ELR (cell line): ENCODE measurements at regions not wholly inside any gene's neighbourhood (a gene's known extent, or its start where the extent isn't known, plus 50 kb on each side); places are given as distances from the start of the nearest gene placed in this dataset.

Source experiments
- DNase-seq: peaks from one replicate; pipeline ENCODE4 v3.0.0-alpha.2; 2015; ENCODE audit warnings: low read depth

DNA sequence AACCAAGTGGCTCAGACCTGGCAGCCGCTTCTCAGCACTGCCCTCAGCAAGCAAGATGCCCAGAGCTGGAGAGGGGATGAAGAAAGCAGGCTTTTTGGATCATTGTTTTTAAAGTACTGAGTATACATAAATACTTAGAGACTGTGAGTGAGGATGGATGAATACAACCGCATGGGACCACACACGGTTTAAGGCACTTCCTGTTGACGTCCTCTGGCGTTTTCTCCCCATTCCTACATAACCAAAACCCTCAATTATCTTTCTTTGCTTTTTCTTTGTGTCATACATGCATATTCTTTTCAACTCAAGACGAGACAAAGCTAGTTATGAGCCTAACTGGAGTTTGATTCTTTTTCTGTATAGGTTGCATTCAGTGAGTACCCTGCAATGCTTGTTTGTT lies 198.4 kb downstream of the GALR1 start:
- no peak for DNase-seq

DNA sequence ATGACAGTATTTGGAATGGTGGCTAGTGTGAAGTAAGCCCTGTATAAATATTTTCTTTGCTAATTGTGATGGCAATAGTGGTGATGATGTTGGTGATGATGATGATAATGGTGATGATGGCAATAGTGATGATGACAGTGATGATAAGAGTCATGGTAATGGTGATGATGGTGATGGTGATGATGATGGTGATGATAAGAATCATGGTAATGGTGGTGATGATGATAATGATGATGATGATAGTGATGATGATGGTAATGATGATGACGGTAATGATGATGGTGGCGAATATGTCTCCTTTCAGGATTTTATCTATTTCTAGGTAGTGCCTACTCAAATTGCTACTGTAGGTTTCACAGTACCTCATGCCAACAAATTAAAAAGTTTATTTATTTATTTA lies 205.4 kb downstream of the GALR1 start:
- DNase-seq: no peak

DNA sequence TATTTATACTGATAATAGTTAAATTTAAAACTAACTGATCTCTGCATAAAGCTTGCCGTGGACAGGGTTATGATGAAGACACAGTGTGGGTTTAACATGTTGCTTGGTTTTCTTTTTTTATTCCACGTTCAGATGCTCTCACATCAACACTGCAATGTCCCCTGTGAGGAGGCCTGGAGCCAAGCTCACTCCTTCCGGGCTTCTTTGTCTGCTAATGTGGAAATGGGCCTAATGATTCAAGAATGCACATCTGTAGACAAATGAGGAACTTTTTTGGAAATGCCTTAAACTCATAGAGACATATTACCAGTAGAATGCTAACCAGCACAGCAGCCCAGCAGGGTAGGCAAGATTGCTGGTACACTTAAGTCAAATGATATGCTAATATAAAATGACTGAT lies 208.0 kb downstream of the GALR1 start:
- no peak for DNase-seq

DNA sequence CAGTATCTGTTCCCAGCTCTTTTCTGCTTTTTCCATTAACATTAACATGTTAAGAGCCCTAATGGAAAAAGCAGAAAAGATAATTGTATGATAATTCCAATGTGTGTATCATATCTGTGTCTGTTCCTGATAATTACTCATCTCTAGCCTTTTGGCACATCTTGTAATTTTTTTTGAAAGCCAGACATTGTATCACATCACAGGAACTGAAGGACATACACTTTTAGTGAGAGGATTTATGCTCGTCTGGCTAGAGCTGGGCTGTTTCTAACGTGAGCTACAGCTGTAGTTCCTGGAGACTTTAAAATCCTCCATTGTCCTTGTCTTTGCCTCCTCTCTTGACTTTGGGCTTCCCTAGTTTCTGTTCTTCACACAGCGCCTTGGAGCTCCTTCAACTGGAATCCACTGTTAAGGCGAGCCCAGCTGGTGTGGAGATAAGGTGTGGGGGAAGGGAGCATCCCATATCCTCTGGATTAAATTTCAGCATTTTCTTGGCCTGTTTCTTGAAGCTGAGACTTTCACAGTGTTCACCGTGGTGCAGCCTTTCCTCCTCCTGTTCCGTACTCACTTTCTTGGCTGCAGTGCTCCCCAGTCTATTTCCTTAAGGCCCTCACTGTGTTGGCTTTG lies 211.5 kb downstream of the GALR1 start:
- no peak for DNase-seq

DNA sequence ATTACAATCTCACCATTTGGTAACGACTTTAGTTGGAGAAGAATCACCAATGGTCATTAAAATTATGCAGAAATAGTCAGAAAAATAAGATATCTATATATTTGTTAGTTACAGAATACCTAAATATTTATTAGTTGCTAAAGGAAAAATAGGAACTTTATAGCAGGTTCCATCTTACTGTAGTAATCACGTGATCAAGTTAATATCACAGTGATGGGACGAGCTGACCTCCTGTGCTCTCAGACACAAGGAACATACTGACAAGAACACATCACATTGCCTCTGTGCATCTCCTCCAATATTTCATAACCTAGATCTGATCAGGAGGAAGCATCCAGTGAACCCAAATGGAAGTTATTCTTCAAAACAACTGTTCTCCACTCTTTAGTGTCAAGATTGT lies 215.3 kb downstream of the GALR1 start:
- DNase-seq: no peak

DNA sequence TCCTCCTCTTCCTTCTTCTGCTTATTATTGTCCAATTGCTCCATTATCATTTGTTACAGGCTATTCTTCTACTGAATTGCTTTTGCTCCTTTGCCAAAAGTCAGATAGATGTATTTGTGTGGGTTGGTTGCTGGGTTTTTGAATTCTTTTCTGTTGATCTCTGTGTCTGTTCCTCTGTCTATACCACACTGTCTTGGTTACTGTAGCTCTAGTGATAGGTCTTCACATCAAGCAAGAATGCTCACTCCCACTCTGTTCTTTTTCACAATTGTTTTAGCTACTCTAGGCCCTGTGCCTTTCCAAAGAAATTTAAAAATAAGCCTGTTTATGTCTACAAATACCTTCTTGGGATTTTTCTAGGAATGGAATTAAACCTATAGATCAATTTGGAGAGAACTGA lies 217.2 kb downstream of the GALR1 start:
- no peak for DNase-seq

DNA sequence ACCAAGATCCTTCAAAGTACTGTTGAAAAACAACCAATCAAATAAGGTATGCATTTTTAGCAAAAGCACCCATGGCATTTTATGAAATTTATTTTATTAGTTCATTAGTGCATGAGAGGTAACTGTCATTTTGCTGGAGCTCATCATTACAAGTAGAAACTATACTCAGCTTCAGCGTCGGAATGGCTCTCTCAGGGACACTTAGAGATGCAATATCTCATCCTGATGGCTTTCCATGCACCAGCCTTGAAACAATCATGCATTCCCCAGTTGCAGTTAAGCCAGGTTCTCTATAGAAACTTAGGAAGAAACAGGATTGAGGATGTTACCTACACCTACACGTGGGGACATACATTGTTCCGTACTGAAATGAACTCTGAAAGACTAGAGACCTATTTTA lies 219.5 kb downstream of the GALR1 start:
- DNase-seq: no peak

DNA sequence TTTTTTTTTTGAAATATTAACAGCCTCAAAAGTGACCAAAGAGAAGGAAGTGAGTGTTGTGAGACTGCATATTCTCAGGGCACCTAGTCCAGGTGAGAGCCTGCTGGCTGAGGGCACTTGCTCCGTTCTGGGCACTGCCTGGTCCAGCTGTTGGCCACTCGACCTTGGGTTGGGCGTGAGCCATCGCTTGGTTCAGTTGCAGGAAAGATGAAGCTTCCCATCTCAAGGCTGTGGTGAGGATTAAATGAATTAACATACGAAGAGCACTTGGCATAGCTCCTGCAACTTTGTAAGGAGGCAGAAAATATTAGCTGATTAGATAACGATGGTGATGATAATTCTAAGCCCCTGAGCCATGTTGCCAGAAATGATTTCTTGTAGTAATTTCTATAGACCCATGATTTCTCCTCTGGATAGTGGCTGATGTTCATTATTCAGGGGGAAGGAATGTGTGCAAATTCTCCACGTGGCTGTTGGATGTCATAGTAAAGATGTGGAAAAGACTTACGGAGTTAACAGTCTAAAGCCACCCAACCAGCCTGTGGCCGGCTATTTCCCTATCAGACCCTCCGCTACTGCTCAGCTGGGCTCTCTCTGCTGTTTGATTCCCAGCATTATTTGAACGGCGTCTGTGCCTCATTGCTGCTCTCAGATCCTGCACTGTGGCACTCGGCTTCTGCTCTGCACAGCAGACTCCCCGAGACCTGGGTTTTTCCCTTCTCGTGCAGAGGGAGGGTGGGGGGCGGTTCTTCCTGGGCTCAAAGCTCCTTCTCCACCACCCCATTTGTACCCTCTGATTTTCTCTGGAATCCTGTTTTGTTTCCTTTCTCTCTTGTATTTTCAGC lies 221.1 kb downstream of the GALR1 start:
- DNase-seq: no peak

DNA sequence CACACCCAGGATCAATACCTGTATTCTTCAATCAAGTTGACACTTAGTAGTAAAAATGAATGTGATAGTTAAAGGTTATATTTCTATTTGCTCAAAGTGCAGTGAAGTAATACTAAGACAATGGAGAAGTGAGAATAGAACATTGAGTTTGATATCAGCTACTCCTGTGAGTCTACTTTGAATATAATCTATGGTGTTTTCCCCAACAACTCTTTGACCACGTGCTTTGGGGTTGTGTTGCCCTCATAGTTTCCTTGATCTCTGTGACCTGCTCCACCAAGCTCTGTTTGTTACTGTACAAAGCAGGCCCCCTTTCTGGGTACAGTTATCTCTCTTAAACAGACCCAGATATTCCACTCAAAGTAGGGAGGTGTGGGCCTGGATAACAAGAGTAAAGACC lies 222.9 kb downstream of the GALR1 start:
- DNase-seq: no peak

DNA sequence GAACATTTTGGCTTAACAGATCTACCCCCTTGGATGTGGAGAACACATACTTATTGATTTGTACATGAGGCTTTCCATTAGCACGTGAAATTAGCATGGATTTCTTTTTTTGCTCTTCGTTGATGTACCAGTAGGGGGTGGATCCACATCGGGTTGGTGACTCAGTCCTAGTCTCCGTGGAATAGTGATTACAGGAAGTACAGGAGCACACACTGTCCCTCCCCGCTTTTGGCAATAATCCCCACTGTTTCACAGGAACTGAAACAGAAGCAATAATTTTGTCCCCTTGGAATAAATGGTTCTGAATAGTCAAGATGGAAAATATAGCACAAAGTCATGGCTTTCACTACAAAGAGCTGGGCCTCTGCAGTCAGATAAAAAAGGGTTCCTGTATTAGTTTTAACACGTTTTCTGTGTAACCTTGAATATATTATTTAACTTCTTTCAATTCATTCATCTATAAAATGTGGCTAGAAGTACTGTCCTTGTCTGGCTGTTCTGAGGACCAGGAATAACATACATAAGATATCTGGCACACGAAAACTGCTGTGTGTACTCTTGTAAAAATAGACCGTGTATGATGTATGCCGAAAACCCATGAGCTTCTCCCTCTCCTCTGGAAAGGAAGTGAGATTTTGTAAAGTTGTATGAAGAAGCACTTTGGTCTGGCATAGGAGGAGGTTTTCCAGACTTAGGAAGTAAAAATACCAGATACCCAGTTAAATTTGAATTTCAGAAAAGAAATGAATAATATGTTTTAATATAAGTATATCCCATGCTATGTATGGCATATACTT lies 229.2 kb downstream of the GALR1 start:
- no peak for DNase-seq

DNA sequence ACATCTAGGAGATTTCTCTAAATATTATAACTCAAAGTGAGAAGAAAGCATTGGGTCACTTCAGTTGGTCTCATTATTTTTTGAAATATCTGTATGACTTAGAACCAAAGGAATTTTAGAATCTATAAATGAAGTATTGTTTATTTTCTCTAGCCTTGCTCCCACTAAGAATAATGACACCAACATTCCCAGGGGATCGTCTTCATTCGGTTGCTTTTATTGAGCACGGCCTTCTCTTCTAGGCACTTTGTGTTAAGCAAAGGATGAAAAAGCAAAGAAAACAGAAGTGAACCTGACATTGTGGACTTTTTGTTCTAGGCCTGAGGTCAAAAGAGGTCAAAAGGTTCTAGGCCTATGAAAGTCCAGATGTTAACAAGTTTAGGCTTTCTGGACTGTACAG lies 231.9 kb downstream of the GALR1 start:
- DNase-seq: no peak

DNA sequence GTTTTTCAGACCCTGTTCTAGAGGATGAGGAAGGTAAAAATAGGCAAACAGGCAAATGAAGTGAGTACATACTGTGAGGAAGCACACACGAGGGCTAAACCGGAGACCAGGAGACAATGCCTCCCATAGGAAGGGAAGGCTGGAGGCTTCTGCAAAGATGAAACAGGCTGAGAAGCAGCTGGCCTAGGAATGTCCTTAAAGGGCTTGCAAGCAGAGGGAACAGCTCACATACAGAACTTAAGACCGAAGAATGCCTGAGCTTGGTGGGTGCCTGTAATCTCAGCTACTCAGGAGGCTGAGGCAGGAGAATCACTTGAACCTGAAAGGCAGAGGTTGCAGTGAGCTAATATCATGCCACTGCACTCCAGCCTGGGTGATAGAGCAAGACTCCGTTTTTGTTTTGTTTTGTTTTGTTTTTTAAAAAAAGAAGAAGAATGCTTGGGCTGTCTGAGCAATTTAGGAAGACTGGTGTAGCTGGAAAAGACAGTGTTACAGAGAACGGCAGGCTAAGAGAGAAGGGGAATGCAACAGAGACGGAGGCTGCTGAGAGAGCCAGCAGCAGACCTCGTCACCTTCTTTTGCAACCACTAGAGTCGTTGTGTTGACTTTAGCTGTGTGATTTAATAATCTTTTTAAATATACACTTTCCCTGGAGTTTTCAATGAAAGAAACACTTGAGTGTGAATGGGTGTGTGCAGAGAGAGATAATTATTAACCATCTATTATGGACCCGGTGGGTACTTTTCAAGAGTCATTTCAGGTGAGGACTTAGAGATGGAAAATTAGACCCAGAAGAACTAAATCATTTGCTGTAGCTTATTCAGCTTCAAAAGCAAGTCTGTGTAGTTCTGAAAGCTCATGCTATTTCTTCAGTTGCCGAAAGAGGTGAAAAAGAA lies 232.8 kb downstream of the GALR1 start:
- DNase-seq: no peak

DNA sequence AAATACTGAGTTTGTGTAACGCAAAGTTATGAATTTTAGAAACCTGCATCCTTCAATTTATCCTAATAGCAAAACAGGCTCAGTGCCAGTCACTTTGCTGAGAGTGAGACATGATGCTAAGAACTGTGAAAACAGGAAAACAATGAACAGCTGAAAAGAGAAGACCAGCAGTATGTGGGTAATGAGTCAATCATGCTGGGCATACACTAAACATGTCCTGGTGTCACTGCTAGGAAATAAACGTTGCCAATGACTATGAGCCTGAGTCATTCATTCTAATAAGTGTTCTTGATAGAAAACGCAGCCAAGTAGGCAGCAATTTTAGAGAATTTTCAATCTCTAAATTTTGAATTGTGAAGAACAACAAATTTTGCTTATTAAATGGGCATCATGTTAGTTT lies 237.3 kb downstream of the GALR1 start:
- DNase-seq: no peak

DNA sequence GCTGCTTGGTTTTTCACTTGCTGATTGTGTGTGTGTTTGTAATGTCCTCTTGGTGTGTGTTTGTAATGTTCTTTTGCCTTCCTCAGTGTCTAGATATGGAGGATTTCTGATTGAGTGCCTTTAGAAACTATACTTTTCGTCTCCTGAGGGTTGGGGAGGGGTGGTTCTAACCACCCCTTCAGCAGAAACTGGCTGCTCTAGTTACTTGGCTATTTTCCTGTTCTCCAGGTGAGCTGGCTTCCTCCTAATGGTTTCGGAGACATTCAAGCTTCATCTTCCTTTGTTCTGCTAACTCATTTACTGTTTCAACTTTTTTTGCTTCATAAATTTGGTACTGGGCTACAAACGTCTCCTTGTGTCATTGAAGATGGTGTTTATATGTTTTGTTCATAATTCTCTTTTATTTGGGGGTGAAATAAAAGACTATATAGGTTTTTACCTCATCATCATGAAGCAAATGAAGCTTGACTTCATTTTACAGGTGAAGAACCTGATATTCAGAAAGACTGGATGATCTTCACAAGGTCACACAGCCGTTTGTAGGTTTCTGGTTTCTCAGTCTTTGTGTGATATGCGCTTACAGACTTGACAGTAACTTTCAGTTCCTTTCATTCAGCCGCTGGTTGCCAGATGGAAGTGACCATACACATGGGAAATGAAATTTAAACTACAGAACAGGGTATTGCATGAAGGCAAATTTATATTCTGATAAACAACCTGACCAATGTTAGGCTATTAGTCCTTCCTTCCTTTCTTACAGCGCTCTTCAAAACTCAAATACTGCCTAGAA lies 238.5 kb downstream of the GALR1 start:
- DNase-seq: no peak

DNA sequence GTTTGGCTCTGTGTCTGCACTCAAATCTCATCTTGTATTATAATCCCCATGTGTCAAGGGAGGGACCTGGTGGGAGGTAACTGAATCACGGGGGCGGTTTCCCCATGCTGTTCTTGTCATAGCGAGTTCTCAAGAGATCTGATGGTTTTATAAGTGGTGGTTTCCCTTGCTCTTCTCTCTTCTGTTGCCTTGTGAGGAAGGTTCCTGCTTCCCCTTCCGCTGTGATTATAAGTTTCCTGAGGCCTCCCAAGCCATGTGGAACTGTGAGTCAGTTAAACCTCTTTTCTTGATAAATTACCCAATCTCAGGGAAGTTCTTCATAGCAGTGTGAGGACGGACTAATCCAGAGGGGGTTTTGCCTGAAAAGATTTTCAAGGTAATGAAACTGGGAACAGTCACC lies 245.4 kb downstream of the GALR1 start:
- DNase-seq: no peak

DNA sequence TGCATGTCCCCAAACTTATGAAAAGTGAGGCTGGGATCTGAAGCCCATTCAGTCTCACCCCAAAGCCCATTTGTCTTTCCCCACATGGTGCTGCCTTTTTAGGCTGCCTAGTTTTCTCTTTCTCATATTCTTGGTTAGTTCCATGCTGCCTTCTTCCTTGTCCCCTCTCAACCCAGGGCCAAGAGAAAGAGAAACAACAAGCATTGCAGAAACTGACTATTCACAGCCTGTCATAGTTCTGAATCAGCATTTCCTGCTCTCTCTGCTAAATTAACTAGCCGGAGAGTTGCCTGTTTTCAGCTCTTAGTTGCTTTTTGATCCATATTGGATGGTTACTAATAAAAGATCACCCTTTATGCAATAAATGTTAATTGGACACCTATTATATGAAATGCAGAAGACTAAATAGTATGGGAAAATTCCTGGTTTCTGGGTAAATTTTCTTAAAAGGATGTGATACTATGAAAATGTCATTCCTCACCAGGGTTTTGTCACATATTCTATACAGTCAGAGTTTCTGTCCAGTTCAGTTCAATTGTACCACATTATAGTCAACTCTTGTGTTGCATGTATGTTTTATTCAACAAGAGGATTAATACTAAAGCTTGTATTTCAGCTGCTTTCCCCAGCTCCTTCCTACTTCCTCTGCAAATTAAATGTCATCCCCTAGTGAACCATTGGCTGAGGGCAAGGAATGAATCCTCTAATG lies 246.5 kb downstream of the GALR1 start:
- no peak for DNase-seq

DNA sequence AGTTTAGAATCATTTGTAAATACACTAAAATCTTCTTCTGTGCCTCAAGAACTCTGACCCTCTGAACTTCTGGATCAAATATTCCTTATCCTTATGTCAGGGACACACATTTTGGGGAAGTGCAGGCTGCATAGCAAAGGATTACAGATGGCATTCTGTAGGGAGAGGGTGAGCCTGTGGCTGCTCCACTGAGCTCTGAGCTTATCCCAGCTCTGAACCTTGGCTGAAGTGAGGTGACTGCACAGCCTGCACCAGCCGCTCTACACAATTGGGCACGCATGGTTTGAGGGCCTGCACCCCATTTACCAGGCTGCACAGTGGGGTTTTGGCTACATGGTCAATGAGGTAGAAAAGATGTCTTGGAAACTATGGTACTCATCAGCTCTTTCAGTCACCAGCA lies 251.6 kb downstream of the GALR1 start:
- no peak for DNase-seq

DNA sequence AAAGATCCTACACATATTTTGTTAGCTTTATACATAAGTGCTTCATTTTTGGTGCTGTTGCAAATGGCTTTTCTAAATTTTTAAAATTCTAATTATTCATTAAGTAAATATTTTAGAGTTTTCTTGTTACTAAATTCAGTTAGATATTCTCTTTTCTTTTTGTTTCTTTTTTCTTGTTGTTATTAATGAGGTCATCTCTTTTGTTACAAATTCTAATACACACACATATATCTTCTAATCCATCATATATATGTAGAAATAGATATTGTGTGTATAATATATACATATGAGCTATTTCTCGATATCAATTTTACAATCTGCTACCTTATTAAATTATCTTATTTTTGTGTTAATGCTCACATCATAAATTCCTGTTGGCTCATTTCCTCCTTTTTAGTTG lies 255.9 kb downstream of the GALR1 start:
- DNase-seq: no peak

DNA sequence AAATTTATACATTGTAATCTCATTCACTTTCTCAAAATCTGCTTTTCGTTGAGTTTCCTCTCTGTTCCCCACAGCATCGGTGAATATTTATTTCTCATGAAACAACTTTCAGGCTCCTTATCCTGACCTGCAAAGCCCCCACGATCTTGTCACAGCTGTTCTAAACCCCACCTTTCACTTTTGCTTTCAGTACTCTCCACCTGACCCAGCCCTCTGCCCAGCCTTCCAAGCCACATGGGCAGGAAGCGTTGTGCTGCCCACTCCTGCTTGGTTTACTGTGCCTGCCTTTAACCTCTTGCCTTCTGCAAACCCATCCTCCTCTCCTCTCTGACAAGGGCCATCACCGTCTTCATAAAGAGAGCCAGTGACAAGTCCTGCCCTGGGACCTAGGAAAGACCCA lies 262.5 kb downstream of the GALR1 start:
- no peak for DNase-seq

DNA sequence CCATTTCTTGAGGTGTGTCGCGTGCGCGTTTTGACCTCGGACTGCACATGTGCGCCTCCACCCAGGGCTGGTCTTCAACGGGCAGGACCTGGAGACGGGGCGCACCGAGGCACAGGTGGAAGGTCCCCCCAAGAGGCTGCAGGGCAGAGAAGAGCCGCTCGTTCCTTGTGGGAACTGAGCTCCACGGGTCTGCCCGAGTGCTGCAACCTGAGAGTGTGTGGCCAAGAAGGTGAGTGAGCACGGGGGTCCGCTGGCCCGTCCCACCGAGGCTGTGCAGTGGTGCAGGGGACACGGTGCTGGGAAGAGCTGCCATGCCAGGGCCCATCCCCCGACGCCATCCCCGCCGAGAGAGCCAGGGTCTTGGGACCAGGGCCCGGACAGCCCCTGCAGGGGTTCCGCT lies 268.3 kb downstream of the GALR1 start:
- DNase-seq: no peak

DNA sequence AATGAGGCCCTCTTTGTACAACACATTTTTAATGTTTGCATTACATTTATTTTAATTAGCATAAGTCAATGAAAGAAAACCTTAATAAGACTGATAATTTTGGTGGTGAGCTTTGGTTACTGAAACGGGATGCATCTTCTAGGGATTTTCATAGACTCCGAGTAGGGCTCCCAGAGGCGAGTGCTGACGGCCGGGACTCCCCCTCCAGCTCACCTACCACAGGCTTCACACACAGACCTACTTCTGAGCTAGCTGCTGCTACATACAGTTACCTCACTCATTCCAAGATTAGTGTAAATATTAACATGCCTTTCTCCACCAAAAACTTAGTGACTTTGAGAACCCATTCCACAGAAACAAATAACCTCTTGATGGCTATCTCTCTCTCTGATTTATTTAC lies 271.1 kb downstream of the GALR1 start:
- no peak for DNase-seq
